ENCODE measurements at regions not wholly inside any gene's neighbourhood (a gene's known extent, or its start where the extent isn't known, plus 50 kb on each side); places are given as distances from the start of the nearest gene placed in this dataset.

DNA sequence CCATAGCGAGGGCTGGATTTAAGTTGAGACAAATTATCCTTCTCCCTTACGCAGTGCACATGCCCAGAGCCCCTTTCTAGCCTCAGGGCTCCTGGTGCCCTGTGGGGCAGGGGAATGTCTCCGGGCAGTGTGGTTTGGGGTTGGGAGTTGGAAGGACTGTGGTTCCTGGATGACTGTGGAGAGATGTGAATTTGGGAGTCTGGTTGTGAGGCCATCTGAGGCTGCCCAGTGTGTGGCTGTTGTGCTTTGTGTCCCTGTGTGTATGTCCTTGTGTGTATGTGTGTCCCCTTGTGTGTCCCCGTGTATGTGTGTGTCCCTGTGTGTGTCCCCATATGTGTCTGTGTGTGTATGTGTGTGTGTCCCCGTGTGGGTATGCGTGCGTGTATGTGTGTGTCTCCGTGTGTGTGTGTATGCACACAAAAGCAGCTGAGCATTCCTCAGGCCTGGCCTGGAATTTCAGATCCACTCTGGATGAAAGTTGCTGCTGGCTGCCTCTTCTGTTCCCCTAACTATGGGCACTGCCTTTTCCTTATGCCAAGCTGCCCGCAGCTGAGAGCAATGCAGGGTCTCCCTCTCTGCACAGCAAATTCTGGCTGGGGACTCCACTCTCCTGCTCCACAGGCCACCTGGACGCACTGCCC lies 65.4 kb downstream of the UBIAD1 start:
- no peak for DNase-seq (ENCODE audit: low spot score)

DNA sequence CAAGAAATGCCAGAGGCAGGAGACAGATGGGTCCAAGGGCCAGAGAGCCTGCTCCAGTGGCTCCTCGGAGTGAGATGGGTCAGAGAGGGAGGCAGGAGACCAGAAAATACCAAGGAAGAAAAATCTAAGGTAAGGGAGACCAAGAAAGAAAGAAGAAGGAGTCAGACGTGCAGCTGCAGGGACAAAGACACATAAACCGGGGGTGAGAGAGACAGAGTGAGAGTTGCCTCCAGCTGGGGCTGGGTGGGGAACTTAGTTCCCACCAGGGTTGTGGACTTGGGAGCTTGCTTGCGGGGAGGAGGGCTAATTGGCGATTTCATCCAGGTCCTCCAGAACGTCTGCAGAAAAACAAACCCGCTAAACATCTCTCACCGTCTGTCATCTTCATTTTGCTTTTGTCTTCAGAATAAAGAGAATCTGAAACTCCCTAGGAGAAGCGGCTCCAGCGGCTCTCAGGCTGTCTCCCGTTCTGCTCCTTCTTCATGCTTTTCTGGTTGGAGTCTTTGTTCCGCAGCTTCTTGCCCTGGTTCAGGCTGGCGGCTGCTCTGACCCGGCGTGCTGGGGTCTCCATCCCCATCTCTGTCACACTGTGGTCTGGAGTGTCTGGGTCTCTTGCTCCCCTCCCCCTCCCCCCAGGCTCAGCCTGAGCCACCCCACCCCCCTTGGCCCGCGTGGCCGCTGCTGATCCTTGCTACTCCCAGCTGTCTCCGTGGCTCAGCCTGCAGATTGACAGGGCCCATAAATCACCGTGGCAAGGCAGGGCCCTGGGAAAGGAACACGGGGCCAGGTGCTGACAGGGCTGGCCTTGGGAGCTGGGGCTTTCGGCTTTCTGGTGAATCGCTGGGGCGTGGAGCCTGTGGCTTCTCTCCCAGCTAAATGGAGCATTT lies 66.6 kb downstream of the UBIAD1 start:
- no peak for DNase-seq (ENCODE audit: low spot score)

DNA sequence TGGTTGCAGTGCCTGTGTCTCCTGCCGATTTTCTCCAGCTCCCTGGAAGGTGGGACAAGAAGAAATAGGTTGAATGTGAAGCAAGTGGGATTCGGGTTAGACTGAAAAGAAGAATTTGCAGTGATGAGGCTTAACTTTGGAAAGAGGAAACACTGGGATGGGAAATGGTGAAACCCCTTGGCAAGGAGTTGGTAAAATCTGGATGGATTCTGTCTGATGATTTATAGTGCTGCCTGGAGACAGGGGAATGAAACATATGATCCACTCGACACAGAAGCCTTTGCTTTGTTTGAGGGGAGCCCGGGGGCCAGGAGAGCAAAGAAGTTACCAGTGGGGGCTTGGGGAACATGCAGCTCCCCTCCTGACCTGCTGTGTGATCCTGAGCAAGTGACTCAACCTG lies 67.2 kb downstream of the UBIAD1 start:
- DNase-seq (ENCODE audit: low spot score) = no peak

DNA sequence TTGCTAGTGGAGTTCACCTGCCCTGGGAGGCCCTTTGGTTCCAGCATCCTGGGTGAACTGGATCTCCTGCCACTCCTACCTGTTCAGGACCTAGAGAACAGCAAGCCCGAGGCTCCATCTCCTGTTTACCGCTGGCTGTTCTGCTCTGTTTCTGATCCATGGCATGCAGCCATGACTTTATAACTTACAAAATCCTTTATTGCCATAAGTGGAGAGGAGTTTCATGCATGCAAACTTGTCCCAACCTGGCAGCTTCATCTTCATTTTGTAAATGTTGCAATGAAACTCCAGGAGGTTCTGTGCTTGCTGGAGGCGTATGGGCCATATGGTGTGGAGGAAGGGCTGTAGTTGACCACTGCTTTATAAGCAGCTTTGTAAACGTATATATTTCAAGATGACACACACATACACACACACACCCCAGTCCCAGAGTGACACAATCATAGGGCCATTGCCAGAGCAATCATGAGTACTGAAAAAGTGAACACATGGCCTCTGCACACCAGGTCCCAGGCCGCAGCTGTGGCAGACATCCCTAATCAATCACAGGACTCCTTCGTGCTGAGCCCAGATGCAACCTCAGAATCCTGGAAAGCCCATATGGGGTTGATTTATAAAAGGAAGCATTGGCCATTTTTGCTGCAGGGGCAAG lies 69.0 kb downstream of the UBIAD1 start:
- no peak for DNase-seq (ENCODE audit: low spot score)

DNA sequence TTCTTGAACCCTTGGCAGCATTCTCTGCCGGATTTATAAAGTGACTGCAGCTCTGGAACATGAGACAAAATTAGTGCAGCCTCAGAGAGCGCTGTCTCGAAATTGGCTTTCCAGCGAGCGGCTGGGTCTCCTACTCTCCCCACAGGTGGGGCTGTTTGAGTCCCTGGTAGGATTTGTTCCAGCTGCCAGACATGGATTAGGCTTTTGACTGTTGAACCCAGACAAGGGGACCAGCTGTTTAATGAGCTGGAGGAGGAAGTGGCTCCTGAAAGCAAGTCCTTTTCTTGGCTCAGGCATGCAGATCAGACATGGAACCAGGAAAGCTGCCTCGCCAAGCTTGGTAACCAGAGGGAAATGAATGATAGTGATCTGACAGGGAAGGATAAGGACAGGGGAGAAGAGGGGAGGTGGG lies 69.6 kb downstream of the UBIAD1 start:
- no peak for DNase-seq (ENCODE audit: low spot score)

DNA sequence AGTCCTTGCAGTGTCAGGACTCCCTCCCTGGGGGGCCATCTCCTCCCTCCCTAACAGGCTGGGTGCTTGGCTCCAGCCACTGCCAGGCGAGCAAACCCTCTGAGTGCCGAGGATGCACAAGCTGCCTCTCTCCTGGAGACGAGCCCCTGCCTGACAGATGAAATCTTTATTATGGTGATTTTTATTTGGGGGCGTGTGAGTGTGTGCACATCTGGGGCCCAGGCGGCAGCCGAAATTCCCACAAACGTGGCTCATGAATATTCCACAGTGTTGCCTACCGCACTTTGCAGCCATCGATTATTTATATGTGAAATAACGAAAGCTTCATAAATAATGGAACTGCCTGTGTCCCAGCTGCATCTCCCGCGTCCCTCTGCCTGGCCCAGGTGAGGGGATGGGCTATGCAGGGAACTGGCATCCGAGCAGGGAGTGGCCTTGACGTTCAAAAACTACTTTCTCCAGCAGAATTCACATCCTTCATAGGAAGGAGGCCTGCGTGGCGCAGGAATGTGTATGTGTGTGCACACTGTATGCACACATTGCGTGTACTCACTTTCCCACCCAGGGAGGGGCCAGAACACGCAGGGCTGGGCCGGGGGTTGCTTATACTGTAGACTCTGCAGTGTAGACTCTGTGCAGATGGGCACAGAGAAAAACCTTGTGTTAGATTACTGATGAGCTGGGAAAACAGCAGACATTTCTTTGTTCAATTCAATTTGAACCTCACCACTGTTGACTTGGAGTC lies 73.1 kb downstream of the UBIAD1 start:
- DNase-seq (ENCODE audit: low spot score) = no peak

DNA sequence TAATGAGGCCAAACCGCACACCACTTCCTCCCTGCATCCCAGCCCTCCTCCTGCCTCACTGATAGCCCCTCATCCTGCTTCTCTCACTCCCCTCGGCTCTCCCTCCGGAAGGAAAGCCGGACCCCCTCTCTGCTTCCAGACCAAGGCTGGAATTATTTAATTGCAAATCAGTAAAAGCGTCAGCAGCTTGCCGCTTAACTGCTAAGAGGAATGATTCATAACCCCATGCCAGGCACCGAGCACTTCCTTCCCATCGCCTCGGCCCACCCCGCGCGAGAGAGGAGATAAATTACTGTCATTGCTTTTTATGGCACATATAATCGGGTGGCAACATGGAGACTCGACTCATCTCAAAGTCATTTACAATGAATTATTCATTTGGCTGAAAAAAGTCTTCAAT lies 77.3 kb downstream of the UBIAD1 start:
- DNase-seq (ENCODE audit: low spot score) = no peak

DNA sequence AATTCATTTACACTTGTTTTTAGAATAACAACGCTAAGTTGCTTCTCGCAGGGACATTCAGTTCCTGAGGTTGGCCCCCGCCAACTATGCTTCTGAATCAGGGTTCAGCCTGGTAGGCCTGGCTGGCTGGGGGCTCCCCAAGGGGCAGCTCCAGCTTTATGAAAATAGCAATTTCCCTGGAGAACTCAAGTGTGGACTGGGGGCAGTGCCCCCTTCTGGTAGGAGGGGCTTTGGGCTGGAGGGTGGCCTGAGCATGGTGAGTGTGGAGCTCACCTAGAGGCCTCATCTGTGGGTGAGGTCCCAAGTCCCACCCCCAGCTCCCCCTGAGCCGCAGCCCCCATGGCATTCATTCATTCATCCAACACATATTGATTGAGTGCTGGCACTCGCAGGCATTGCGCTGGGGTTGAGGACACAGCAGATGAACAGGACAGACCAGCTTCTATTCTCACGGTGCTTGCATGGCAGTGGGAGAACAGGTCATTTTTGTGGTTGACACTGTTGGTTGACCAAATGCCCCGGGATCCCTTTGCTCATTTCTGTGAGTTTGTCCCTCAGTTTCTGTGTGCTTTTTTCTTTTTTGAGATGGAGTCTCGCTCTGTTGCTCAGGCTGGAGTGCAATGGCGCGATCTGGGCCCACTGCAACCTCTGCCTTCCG lies 79.2 kb downstream of the UBIAD1 start:
- DNase-seq (ENCODE audit: low spot score) = no peak

DNA sequence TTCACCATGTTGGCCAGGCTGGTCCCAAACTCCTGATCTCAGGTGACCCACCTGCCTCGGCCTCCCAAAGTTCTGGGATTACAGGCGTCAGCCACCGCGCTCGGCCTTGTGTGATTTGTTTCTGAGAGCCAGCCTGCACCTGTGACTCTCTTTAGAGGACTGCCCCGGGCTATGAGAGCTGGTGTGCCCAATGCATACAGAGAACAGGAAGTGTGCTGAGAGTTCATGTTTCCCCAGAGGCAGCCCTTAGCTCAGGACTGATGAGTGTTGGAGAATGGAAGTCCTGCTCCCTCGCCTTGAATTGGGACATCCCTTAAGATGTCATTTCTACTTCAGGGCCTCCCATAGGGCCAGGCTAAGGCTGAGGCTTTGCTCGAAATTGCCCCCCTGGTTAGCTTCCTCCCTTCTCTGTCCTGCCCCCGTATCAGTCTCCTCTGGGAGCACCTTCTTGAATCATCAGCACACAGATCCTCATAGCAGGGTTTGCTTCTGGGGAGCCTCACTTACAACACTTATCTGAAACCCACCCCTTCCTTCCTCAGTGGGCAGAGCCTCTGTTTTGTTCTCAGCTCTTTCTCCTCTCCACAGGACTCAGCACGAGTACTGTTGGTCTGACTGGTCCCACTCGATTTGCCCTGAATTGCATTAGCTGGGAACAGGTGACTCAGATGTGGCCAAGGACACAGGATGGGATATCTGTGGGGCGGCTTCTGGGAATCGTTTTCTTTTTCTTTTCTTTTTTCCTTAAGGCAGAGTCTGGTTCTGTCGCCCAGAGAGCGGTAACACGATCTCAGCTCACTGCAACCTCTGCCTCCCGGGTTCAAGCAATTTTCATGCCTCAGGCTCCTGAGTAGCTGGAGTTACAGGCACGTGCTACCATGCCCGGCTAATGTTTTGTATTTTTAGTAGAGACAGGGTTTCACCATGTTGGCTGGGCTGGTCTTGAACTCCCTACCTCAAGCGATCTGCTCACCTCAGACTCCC lies 80.1 kb downstream of the UBIAD1 start:
- DNase-seq (ENCODE audit: low spot score) = no peak

DNA sequence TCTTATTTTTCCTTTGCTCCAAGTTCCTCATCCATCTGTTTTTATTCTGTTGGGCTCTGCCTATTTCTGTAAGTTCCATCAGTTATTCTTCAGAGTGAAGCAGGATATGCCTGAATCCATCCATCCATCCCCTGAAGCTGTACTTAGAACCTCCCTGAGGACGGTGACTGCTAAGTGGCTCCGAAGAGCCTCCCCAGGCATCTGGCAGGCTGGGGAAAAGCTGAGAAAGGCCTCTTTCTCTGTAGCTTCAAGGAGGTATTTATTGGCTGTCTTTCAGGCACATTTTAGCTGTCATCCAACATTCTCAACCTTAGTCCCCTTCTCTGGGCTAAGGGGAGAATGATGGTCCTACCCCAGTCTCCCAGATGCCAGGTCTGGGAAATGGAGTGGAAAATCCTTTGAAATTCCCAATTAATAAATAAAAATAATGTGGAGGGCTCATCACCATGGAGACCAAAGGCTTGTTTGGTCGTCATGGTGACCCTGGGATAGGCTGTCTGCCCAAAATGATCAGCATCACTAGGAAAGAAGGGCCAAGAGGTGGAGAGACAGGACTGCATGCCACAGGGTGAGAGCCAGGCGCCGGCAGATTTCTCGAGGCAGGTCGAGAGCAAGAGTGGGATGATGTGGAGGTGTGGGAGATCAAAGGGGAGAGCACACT lies 82.0 kb downstream of the UBIAD1 start:
- no peak for DNase-seq (ENCODE audit: low spot score)

DNA sequence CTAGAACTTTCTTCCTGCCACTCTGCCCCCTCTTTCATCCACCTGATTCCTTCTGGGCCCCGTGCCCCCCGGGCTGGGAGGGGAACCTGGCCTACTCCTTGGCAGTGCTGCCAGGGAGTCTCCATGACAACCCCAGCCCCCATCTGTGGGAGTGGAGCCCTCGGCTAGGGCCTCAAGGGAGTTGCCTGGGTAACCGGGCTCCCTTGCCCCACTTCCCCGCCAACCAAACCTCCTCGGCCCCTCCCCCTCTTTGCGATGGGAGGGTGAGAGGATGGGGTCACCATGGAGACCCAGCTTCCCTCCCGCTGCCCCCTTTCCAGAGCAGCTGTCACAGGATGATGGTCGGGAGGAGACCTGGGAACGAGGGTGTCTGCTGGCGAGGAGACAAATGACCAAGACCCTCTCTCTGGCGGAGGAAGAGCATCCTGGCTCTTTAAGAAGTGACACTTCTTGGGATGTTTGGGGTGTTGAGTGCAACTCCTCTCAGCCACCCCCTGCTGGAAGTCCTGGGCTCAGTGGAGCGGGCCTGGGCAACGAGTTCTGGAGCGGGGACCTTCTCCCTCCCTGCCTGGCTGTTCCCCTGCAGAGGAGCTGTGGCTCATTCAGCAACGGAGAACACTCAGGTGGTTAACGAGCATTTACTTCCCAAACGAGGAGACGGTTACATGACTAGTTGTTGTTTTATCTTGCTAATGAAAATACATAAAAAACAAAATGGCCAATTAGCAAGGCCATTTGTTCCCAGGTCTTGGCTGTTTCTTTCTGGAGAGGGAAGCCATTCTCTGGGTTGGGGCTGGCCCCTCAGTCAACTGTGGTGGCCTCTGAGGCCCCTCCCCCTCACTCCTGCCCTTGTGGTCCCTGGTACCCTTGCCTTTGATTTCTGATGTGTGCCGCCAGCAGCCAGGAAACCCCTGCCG lies 82.8 kb downstream of the UBIAD1 start:
- no peak for DNase-seq (ENCODE audit: low spot score)

DNA sequence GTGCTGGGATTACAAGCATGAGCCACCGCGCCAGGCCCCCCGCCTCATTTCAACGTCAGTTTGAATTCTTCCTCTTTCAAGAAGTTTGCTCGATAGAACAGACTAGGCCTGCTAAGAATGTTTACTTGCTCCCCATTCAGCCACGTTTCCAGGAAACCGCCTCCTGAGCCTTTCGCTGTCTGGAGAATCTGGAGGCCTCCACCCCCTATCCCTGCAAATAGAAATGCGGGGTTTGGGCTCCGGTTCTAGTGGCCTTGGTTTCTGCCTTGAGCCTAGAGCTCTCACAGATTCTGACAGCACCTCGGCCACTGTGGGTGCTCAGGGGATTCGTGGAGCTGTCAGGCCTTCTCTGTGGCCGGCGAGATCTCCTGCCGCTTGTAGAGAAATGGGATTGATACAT lies 84.3 kb downstream of the UBIAD1 start:
- DNase-seq (ENCODE audit: low spot score) = no peak

DNA sequence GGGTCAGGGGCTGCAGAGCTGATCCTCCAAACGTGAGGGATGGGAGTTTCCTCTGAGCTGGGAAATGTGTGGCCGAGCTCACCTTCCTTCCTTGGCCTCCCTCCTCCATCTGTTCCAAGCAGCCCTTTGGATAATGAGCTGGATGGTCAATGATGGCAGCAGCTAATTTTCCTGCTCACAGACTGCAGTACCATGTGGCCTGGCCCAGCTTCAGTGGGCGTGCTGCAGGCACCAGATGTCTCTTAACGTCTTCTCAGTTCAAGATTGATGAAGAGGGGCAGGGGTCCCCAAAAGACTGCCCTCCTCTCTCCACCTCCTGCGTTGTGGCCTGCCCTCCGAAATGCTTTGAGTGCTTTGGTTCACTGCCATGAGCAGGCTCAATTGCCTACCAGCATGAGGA lies 86.0 kb downstream of the UBIAD1 start:
- DNase-seq (ENCODE audit: low spot score) = no peak

DNA sequence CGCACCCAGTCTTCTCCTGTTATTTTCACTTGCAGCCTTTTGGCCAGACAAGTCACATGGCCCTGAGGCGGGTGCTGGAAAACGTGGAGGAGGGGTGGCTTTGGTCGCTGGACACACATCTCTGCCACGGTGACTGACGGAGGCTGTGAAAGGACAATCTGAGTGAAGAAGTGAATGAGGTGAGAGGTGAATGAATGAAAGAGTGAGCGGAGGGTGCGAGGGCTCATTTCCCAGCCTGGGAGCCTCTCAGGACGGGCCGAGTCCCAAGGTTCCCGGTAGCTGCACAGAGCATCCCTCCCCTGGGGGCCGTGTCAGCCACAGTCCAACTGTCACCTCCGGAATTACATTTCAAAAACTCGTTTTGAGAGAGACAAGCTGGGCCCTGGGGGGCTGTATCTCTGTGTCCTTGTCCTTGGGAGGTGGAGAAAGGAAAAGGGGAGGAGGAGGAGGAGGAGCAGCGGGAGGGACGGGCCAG lies 89.6 kb downstream of the UBIAD1 start:
- DNase-seq (ENCODE audit: low spot score) = no peak

DNA sequence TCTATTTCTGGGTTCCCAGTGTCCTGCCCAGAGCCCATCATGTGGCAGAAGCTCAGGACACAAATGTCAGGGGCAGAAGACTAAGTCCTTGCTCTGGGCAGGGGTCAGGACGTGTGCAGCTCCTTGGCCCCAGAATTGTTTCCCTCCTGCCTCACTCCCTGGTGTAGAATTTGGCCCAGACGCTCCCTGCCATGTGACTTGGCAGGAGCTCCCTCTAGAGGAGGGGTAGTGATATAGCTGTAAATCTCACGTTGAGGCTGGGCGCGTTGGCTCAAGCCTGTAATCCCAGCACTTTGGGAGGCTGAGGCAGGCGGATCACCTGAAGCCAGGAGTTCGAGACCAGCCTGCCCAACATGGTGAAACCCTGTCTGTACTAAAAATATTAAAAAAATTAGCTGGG lies 91.2 kb downstream of the UBIAD1 start:
- DNase-seq (ENCODE audit: low spot score) = no peak

DNA sequence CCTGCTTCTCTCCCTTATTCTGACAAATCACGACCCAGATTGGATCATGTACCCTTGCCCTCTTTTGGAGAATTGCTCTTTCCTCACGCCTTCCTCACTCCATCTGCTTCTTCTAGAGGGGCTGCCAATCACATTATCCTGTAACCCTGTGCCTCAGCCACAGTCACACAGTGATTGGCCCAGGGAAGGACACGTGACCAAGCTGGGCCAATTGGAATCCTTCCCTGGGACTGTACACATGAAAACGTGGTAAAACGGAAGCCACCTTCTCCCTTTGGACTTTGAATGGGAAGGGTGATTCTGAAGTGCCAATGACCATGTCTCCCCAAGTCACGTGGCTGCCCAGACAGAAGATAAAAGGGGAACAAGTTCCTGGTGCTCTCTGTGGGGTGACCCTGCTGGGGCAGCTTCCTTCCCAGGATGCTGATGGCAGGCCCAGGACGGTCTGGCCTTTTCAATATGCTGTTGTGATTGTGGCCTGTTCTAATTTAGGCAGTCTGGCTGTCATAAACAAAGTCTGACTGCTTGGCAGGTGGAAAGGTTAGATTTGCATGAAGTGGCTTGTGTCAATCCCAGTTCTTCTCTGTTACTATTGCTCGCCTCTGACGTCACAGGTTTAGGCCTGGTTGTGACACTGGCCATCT lies 92.9 kb downstream of the UBIAD1 start:
- DNase-seq (ENCODE audit: low spot score) = no peak

DNA sequence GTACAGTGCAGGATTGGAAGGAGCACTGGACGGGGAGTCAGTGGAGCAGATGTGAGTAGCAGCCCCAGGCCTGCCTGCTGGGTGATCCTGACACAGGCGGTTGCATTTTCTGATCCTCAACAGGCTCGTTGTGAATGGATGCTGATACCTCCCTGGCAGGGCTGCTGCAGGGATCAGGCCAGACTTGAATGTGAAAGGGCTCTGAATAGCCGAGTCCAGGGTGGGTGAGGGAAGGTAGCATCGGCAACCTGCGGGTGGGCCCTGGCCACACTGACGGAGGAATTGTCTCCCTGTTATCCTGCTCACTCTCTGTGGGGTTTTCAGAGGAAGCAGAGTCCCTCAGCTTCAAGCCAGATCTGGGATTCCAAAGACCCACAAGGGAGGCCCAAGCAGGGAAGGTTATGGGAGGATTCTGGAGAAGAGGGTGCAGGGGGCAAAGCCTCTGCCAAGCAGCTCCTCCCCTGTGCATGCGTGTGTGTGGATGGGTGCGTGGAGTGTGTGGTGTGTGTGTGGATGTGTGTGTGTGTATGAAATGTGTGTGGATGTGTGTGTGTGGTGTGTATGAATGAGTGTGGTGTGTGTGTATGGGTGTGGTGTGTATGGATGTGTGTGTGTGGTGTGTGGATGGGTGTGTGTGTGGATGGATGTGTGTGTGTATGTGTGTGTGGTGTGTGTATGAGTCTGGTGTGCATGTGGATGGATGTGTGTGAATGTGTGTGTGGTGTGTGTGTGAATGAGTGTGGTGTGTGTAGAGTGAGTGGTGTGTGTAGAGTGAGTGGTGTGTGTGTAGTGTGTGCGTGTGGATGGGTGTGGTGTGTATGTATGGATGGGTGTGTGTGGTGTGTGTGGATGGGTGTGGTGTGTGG lies 100.3 kb downstream of the UBIAD1 start:
- DNase-seq (ENCODE audit: low spot score) = no peak
